Right lobe of liver (tissue), 6 donors: ENCODE measurements at regions not wholly inside any gene's neighbourhood (a gene's known extent, or its start where the extent isn't known, plus 50 kb on each side); places are given as distances from the start of the nearest gene placed in this dataset.
"Not testable (repeated sequence)": the region's sequence is repeated elsewhere in the genome, so short reads cannot be mapped to it uniquely, and the experiment has no call there.

Experiments
- ATAC-seq, 4 donors: fragments of 200-7000 bp; cut with Tn5 transposase; one replicate each; pipeline ENCODE4 v1.9.1; 2020; ENCODE audit warnings: mild to moderate bottlenecking in 4 of 4, moderate library complexity in 4 of 4
- DNase-seq, 3 donors: peaks; one replicate each; pipeline ENCODE4 v3.0.0-alpha.2; 2020
- H3K27ac ChIP-seq, 3 donors: fragments of 200-600 bp; one replicate each; pipeline ENCODE4 v1.8.0; 2022
- H3K27me3 ChIP-seq, 2 donors: fragments of 200-600 bp; one replicate each; pipeline ENCODE4 v1.8.0; 2022
- H3K36me3 ChIP-seq, 4 donors: fragments of 200-600 bp; sonication (generic) in 1 of 4; one replicate each; pipeline versions ENCODE4 v1.5.1 to v1.8.0; 2017 to 2022; ENCODE audit warnings: control low read depth in 1 of 4
- H3K4me1 ChIP-seq, 4 donors: fragments of 200-600 bp; sonication (generic) in 1 of 4; one replicate each; pipeline versions ENCODE4 v1.5.1 to v1.8.0; 2017 to 2022; ENCODE audit warnings: control low read depth in 1 of 4
- H3K4me3 ChIP-seq, 3 donors: fragments of 200-600 bp; one replicate each; pipeline ENCODE4 v1.8.0; 2022
- H3K9me3 ChIP-seq, 4 donors: fragments of 200-600 bp; sonication (generic) in 1 of 4; one replicate each; pipeline versions ENCODE4 v1.5.1 to v1.8.0; 2017 to 2022; ENCODE audit warnings: control low read depth in 1 of 4
- CTCF ChIP-seq, 4 donors: fragments of 200-600 bp in 3 of 4; fragments of 450-650 bp in 1 of 4; IDR thresholded peaks; one replicate each; pipeline versions ENCODE4 v1.5.1 to v1.8.0; 2016 to 2022; ENCODE audit warnings: antibody characterized with exemption in 4 of 4, mild to moderate bottlenecking in 2 of 4
- POLR2A ChIP-seq: fragments of 450-650 bp; IDR thresholded peaks from one replicate; pipeline ENCODE4 v1.6.1; 2017; ENCODE audit warnings: antibody characterized with exemption, mild to moderate bottlenecking
- WGBS: methylation state at CpG from one replicate; pipeline ENCODE4 v1.1.6; 2018; ENCODE audit warnings: low coverage, low lambda C conversion rate; ENCODE audit not compliant: insufficient coverage; ENCODE audit errors: missing lambda C conversion rate; 5-methylcytosine and 5-hydroxymethylcytosine counted together
- intact Hi-C, 2 donors: fragments of 100-400 bp; cut with DNase I; formaldehyde crosslinking; loops; one replicate each; pipeline versions ENCODE4 v1.11.2 to v1.14.1; 2022
- donor health status: DM: no; HTN: yes; CAD: no.
- donor health status: DM: no; HTN: no; CAD: no.
- donor health status: DM: no; HTN: no; CAD: no.
- donor health status: DM: no; HTN: yes; CAD: no.
- donor health status: DM: no; HTN: yes; CAD: no.

GRCh38 chr5:159586921-159587320, 256.6 kb upstream of the IL12B start:
- no peak overlapping the region for H3K27ac ChIP-seq
- intact Hi-C loops = no loop called here
- no peaks in the 10 kb centered on the region for H3K36me3 ChIP-seq
- no peak for DNase-seq
- 96% methylated on average over 5 of the region's 5 CpGs for WGBS
- no peaks in the 10 kb centered on the region for H3K4me1 ChIP-seq
- H3K27me3 ChIP-seq = no peaks in the 10 kb centered on the region
- TF ChIP-seq POLR2A (no peak), CTCF (IDR thresholded peaks at IDR 0.05) (no peak)
- H3K9me3 ChIP-seq = no peaks in the 10 kb centered on the region
- H3K4me3 ChIP-seq = no peak overlapping the region
- no peak for ATAC-seq

- no peak overlapping the region for H3K4me3 ChIP-seq
- TF ChIP-seq CTCF (IDR thresholded peaks at IDR 0.05) = no peak
- TF ChIP-seq POLR2A = no peak
- H3K27ac ChIP-seq = no peak overlapping the region
- H3K4me1 ChIP-seq = no peaks in the 10 kb centered on the region
- WGBS = 72% methylated on average over 6 of the region's 6 CpGs
- intact Hi-C loops = no loop called here
- H3K36me3 ChIP-seq = no peaks in the 10 kb centered on the region
- H3K27me3 ChIP-seq = no peaks in the 10 kb centered on the region
- H3K9me3 ChIP-seq = no peaks in the 10 kb centered on the region
- no peak for DNase-seq
- ATAC-seq = no peak
These were observed 258.7 kb upstream of the IL12B start for GRCh38 chr5:159588941-159589340.

DNA sequence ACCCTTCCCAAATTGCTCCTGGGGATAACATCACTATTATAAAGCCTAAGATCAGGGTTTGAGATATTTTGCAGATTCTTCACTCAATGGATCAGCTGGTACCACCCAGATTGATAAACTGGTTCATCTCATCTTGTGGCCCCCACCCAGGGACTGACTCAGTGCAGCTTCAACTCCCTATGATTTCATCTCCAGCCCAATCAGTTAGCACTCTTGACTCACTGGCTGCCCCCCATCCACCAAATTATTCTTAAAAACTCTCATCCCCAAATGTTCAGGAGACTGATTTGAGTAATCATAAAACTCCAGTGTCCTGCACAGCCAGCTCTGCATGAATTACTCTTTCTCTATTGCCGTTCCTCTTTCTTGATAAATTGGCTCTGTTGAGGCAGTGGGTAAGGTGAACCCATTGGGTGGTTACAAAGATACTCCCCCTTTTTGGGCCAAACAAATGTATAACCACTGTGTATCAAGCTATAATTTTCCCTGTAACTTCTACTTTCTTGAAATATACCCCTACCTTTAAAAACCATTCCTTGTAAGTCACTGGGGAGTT, 263.3 kb upstream of the IL12B start:
- Histone ChIP-seq H3K27me3 (no peaks in the 10 kb centered on the region), H3K4me3 (no peak overlapping the region), H3K4me1 (no peaks in the 10 kb centered on the region), H3K27ac (no peak overlapping the region), H3K36me3 (no peaks in the 10 kb centered on the region), H3K9me3 (no peaks in the 10 kb centered on the region)
- DNase-seq (no peak), ATAC-seq (no peak)
- intact Hi-C loops = no loop called here
- WGBS = 11% methylated on average over 1 of the region's 1 CpG
- TF ChIP-seq POLR2A (no peak), CTCF (IDR thresholded peaks at IDR 0.05) (no peak)

- WGBS = 68% methylated on average over 3 of the region's 3 CpGs
These were observed 265.3 kb upstream of the IL12B start for GRCh38 chr5:159595561-159595960.

DNA sequence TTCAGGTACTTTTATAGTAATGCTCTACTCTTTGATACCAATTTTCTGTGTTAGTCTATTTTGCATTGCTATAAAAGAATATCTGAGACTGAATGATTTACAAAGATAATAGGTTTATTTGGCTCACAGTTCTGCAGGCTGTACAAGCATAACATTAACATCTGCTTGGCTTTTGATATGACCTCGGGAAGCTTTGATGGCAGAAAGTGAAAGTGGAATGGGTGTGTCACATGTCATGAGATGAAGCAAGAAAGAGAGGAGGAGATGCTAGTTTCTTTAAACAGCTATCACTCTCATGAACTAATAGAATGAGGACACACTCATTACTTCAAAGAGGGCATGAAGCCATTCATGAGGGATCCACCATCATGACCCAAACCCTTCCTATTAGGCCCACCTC, 270.9 kb upstream of the IL12B start:
- H3K4me1 ChIP-seq = no peaks in the 10 kb centered on the region
- H3K27ac ChIP-seq = no peak overlapping the region
- TF ChIP-seq POLR2A (no peak), CTCF (IDR thresholded peaks at IDR 0.05) (no peak)
- H3K9me3 ChIP-seq = no peaks in the 10 kb centered on the region
- no peak overlapping the region for H3K4me3 ChIP-seq
- 25% methylated on average over 1 of the region's 1 CpG for WGBS
- intact Hi-C loops = no loop called here
- no peaks in the 10 kb centered on the region for H3K36me3 ChIP-seq
- peaks cover 0 to under 1% of the 10 kb centered on the region in 2 donors for H3K27me3 ChIP-seq
- no peak for DNase-seq
- no peak for ATAC-seq

More at GRCh38 chr5:159595561-159595960, 265.3 kb upstream of the IL12B start:
- H3K27me3 ChIP-seq, ATAC-seq, H3K36me3 ChIP-seq, intact Hi-C loops, H3K4me3 ChIP-seq, H3K27ac ChIP-seq, DNase-seq, H3K9me3 ChIP-seq, H3K4me1 ChIP-seq: not testable (repeated sequence)
